K562 (cell line): ENCODE measurements at regions not wholly inside any gene's neighbourhood (a gene's known extent, or its start where the extent isn't known, plus 50 kb on each side); places are given as distances from the start of the nearest gene placed in this dataset.

Experiments used
- ATAC-seq: fragments of 200-7000 bp; cut with Tn5 transposase; 3 replicates; pipeline ENCODE4 v1.9.1; 2020; ENCODE audit warnings: moderate library complexity
- BruUV-seq: library from RNA; stranded (reverse); fragments of 400-500 nt; replicated peaks from 2 replicates; lab custom pipeline; 2021; lab: Mats Ljungman, UMichigan
- CTCF ChIA-PET: fragments of 300-600 bp; formaldehyde crosslinking; extraction: SDS; loops from one replicate; lab custom pipeline; 2021; ENCODE audit warnings: low intra/inter-chr PET ratio; lab: Yijun Ruan, JAX
- POLR2A ChIA-PET: fragments of 300-600, 350-650 bp; sonication (Branson Sonifier 250); formaldehyde crosslinking; extraction: SDS; loops from one replicate; lab custom pipeline; 2021; ENCODE audit warnings: antibody characterized with exemption, inconsistent platforms; lab: Yijun Ruan, JAX
- DNase-seq, 4 experiments: peaks; one replicate each; pipeline versions ENCODE4 v3.0.0 to v3.0.0-alpha.2; 2011 to 2018; ENCODE audit warnings: low spot score in 3 of 4, mixed read lengths in 3 of 4; ENCODE audit errors: extremely low read depth in 1 of 4
- FAIRE-seq: peaks from 2 replicates; lab custom pipeline; 2011; peaks lifted over from hg19 to GRCh38; lab: Jason Lieb, UNC
- H2AFZ ChIP-seq: 2 replicates; pipeline ENCODE4 v1.6.0; 2011; ENCODE audit warnings: low read depth, low read length, control low read depth, inconsistent platforms
- H3K27ac ChIP-seq: fragments of 200-600 bp; 3 replicates; pipeline ENCODE4 v1.8.0; 2011; ENCODE audit warnings: low read depth, mild to moderate bottlenecking, control low read depth, inconsistent platforms, low read length, moderate library complexity, mixed read lengths; ENCODE audit errors: extremely low read depth
- H3K27me3 ChIP-seq, 2 experiments: fragments of 300-600 bp in 1 of 2; 2 replicates in 1 of 2; 3 replicates in 1 of 2; pipeline versions ENCODE4 v1.6.0 to v1.8.0; 2011; ENCODE audit warnings: inconsistent platforms in 2 of 2, low read length in 2 of 2, mild to moderate bottlenecking in 1 of 2, mixed read lengths in 1 of 2, moderate library complexity in 1 of 2; ENCODE audit not compliant: control insufficient read depth in 2 of 2, insufficient read depth in 2 of 2
- H3K36me3 ChIP-seq: fragments of 300-600 bp; 3 replicates; pipeline ENCODE4 v1.8.0; 2011; ENCODE audit warnings: mild to moderate bottlenecking, low read length, inconsistent platforms; ENCODE audit not compliant: control insufficient read depth, insufficient read depth
- H3K4me1 ChIP-seq, 2 experiments: fragments of 200-600 bp in 1 of 2; replicated peaks in 1 of 2; 2 replicates in 1 of 2; 3 replicates in 1 of 2; pipeline versions ENCODE4 v1.5.1 to v1.8.0; 2011; ENCODE audit warnings: inconsistent platforms in 2 of 2, low read length in 2 of 2, mild to moderate bottlenecking in 1 of 2, mixed read lengths in 1 of 2, moderate library complexity in 1 of 2; ENCODE audit not compliant: control insufficient read depth in 2 of 2, insufficient read depth in 2 of 2
- H3K4me2 ChIP-seq: 2 replicates; pipeline ENCODE4 v1.6.1; 2011; ENCODE audit warnings: low read length, control low read depth, inconsistent platforms, mixed read lengths; ENCODE audit not compliant: insufficient read depth
- H3K4me3 ChIP-seq: fragments of 200-600 bp; sonication (generic), shearing (Covaris generic); 2 replicates; pipeline ENCODE4 v1.5.1; 2016; ENCODE audit warnings: control low read depth, inconsistent platforms
- H3K79me2 ChIP-seq: fragments of 200-600 bp; 3 replicates; pipeline ENCODE4 v1.8.0; 2011; ENCODE audit warnings: low read length, inconsistent platforms; ENCODE audit not compliant: control insufficient read depth, insufficient read depth
- H3K9ac ChIP-seq, 2 experiments: 2 replicates each; pipeline versions ENCODE4 v1.6.0 to v1.6.1; 2011; ENCODE audit warnings: low read depth in 2 of 2, low read length in 2 of 2, control low read depth in 1 of 2, inconsistent platforms in 1 of 2, mild to moderate bottlenecking in 1 of 2, mixed read lengths in 1 of 2; ENCODE audit not compliant: insufficient read depth in 1 of 2
- H3K9me1 ChIP-seq: one replicate; pipeline ENCODE4 v1.6.0; 2011; ENCODE audit warnings: inconsistent platforms, mild to moderate bottlenecking, low read length, moderate library complexity; ENCODE audit not compliant: control insufficient read depth, insufficient read depth
- H3K9me3 ChIP-seq: replicated peaks from 2 replicates; pipeline ENCODE4 v1.5.1; 2011; ENCODE audit warnings: low read depth, low read length, inconsistent platforms; ENCODE audit not compliant: control insufficient read depth, insufficient read depth
- H4K20me1 ChIP-seq: replicated peaks from 2 replicates; pipeline ENCODE4 v1.6.1; 2011; ENCODE audit warnings: low read length, inconsistent platforms, mixed read lengths; ENCODE audit not compliant: control insufficient read depth, insufficient read depth
- HDGF ChIP-seq: fragments of 450-650 bp; IDR thresholded peaks from 2 replicates; pipeline ENCODE4 v1.6.1; 2016
- RBFOX2 ChIP-seq: fragments of 200-400 bp; formaldehyde crosslinking; IDR thresholded peaks from 2 replicates; pipeline ENCODE4 v1.6.1; 2017; ENCODE audit warnings: low read depth, mild to moderate bottlenecking, low read length, moderate library complexity
- SLC30A9 ChIP-seq: fragments of 250-450 bp; sonication (Bioruptor Pico); IDR thresholded peaks from 2 replicates; pipeline ENCODE4 v1.8.0; 2022; ENCODE audit warnings: mild to moderate bottlenecking, moderate library complexity
- THRAP3 ChIP-seq: fragments of 450-650 bp; IDR thresholded peaks from 2 replicates; pipeline ENCODE4 v1.6.1; 2016; ENCODE audit warnings: mild to moderate bottlenecking, inconsistent platforms, borderline replicate concordance
- ZNF175 ChIP-seq: fragments of 200-800 bp; sonication (Bioruptor generic); IDR thresholded peaks from 2 replicates; pipeline ENCODE4 v1.6.1; 2016; ENCODE audit warnings: low read depth, mild to moderate bottlenecking, missing genetic modification characterization, missing compliant biosample characterization
- ZNF3 ChIP-seq: fragments of 250-450 bp; sonication (Bioruptor Pico); IDR thresholded peaks from 2 replicates; pipeline ENCODE4 v1.5.0; 2021; ENCODE audit warnings: mild to moderate bottlenecking, moderate library complexity
- in situ Hi-C: fragments of 300-500 bp; cut with MboI; formaldehyde crosslinking; loops from 4 replicates; pipeline ENCODE4 v1.15.0; 2018; ENCODE audit warnings: inconsistent platforms, mixed read lengths
- intact Hi-C: fragments of 100-400 bp; cut with micrococcal nuclease; formaldehyde crosslinking; loops from 2 replicates; pipeline ENCODE4 v1.14.2; 2022
- TF ChIP-seq, protein P1 (sequence below): fragments of 200-400 bp; formaldehyde crosslinking; IDR thresholded peaks from 2 replicates; pipeline ENCODE4 v1.6.1; 2017; ENCODE audit warnings: mild to moderate bottlenecking, low read depth, low read length, moderate library complexity

GRCh38 chr4:179478608-179479007, 2036.4 kb upstream of the AGA start:
- ATAC-seq (no peak), DNase-seq (no peak), FAIRE-seq (no peak)
- Histone ChIP-seq H3K4me2 (no peak overlapping the region), H3K27me3 (no peaks in the 10 kb centered on the region), H3K4me1 (no peaks in the 10 kb centered on the region), H3K9me1 (no peaks in the 10 kb centered on the region), H3K79me2 (no peaks in the 10 kb centered on the region), H3K4me3 (no peak overlapping the region), H3K9me3 (0 out of 2 replicates have a peak, but pooled peaks cover 2% of the 10 kb centered on the region), H4K20me1 (no peaks in the 10 kb centered on the region), H2AFZ (no peak overlapping the region), H3K9ac (no peak overlapping the region), H3K36me3 (no peaks in the 10 kb centered on the region), H3K27ac (no peak overlapping the region)
- BruUV-seq = no TSS peak
- CTCF ChIA-PET = no interaction called here
- intact Hi-C loops (no loop called here), in situ Hi-C loops (no loop called here)
- TF ChIP-seq RBFOX2 = no peak
- no peak for TF ChIP-seq THRAP3
- no peak for TF ChIP-seq HDGF
- TF ChIP-seq ZNF3 (CRISPR knock-in tag) = no peak
- TF ChIP-seq ZNF175 (CRISPR knock-in tag) = no peak
- TF ChIP-seq, protein P1, sequence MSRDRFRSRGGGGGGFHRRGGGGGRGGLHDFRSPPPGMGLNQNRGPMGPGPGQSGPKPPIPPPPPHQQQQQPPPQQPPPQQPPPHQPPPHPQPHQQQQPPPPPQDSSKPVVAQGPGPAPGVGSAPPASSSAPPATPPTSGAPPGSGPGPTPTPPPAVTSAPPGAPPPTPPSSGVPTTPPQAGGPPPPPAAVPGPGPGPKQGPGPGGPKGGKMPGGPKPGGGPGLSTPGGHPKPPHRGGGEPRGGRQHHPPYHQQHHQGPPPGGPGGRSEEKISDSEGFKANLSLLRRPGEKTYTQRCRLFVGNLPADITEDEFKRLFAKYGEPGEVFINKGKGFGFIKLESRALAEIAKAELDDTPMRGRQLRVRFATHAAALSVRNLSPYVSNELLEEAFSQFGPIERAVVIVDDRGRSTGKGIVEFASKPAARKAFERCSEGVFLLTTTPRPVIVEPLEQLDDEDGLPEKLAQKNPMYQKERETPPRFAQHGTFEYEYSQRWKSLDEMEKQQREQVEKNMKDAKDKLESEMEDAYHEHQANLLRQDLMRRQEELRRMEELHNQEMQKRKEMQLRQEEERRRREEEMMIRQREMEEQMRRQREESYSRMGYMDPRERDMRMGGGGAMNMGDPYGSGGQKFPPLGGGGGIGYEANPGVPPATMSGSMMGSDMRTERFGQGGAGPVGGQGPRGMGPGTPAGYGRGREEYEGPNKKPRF = no peak
- no peak for TF ChIP-seq SLC30A9 (CRISPR knock-in tag)
- POLR2A ChIA-PET = no interaction called here
